Ectodermal cell (in vitro differentiated cells): ENCODE measurements at regions not wholly inside any gene's neighbourhood (a gene's known extent, or its start where the extent isn't known, plus 50 kb on each side); places are given as distances from the start of the nearest gene placed in this dataset.

Experiments used
- H3K27ac ChIP-seq: 2 replicates; pipeline ENCODE4 v1.7.0; 2013; ENCODE audit warnings: mild to moderate bottlenecking, low read depth, low read length; ENCODE audit not compliant: insufficient read depth, poor library complexity, severe bottlenecking
- H3K27me3 ChIP-seq: 2 replicates; pipeline ENCODE4 v1.7.0; 2013; ENCODE audit warnings: mild to moderate bottlenecking, low read length; ENCODE audit not compliant: insufficient read depth, control insufficient read depth, poor library complexity, severe bottlenecking
- H3K36me3 ChIP-seq: one replicate; pipeline ENCODE4 v1.7.0; 2013; ENCODE audit warnings: low read length; ENCODE audit not compliant: control insufficient read depth, insufficient read depth
- H3K4me1 ChIP-seq: one replicate; pipeline ENCODE4 v1.7.0; 2013; ENCODE audit warnings: low read length; ENCODE audit not compliant: control insufficient read depth, insufficient read depth
- H3K4me3 ChIP-seq: 2 replicates; pipeline ENCODE4 v1.7.0; 2013; ENCODE audit warnings: low read depth, low read length, control low read depth; ENCODE audit not compliant: insufficient read depth
- H3K9me3 ChIP-seq: 2 replicates; pipeline ENCODE4 v1.7.0; 2013; ENCODE audit warnings: mild to moderate bottlenecking, low read length, moderate library complexity; ENCODE audit not compliant: control insufficient read depth
- WGBS, 2 experiments: methylation state at CpG; one replicate each; pipeline ENCODE4 v1.1.7; 2013; ENCODE audit warnings: missing lambda C conversion rate in 2 of 2; 5-methylcytosine and 5-hydroxymethylcytosine counted together

GRCh38 chr11:28777126-28777525 lies 668.9 kb downstream of the METTL15 start:
- Histone ChIP-seq H3K36me3 (no peaks in the 10 kb centered on the region), H3K27me3 (no peaks in the 10 kb centered on the region), H3K4me3 (no peak overlapping the region), H3K4me1 (no peaks in the 10 kb centered on the region), H3K27ac (no peak overlapping the region), H3K9me3 (peaks cover 3% of the 10 kb centered on the region)
- WGBS, 2 experiments = 80 to 86% methylated on average over 5 to 6 of the region's 6 CpGs

GRCh38 chr11:28773606-28774005 lies 665.4 kb downstream of the METTL15 start:
- Histone ChIP-seq H3K4me3 (no peak overlapping the region), H3K27me3 (no peaks in the 10 kb centered on the region), H3K9me3 (no peaks in the 10 kb centered on the region), H3K27ac (no peak overlapping the region), H3K4me1 (no peaks in the 10 kb centered on the region), H3K36me3 (no peaks in the 10 kb centered on the region)
- WGBS, 2 experiments = 85 to 97% methylated on average over 1 of the region's 1 CpG

GRCh38 chr11:28770806-28771205 lies 662.6 kb downstream of the METTL15 start:
- H3K9me3 ChIP-seq = no peaks in the 10 kb centered on the region
- H3K4me3 ChIP-seq = no peak overlapping the region
- H3K4me1 ChIP-seq = no peaks in the 10 kb centered on the region
- H3K27me3 ChIP-seq = no peaks in the 10 kb centered on the region
- WGBS, 2 experiments = 86 to 88% methylated on average over 1 of the region's 1 CpG
- H3K36me3 ChIP-seq = no peaks in the 10 kb centered on the region
- H3K27ac ChIP-seq = no peak overlapping the region

- Histone ChIP-seq H3K4me1 (no peaks in the 10 kb centered on the region), H3K27me3 (no peaks in the 10 kb centered on the region), H3K9me3 (no peaks in the 10 kb centered on the region), H3K4me3 (no peak overlapping the region), H3K36me3 (no peaks in the 10 kb centered on the region), H3K27ac (no peak overlapping the region)
- 100% methylated on average over 1 of the region's 1 CpG; no CpG with 5 or more reads in 1 of the 2 experiments for WGBS, 2 experiments
Measured at GRCh38 chr11:28767574-28767973, 659.4 kb downstream of the METTL15 start.

GRCh38 chr11:28763876-28764275 lies 655.7 kb downstream of the METTL15 start:
- Histone ChIP-seq H3K9me3 (no peaks in the 10 kb centered on the region), H3K27ac (no peak overlapping the region), H3K36me3 (no peaks in the 10 kb centered on the region), H3K4me1 (no peaks in the 10 kb centered on the region), H3K4me3 (no peak overlapping the region), H3K27me3 (no peaks in the 10 kb centered on the region)
- WGBS, 2 experiments = 94 to 97% methylated on average over 1 of the region's 1 CpG

GRCh38 chr11:28763151-28763550 lies 655.0 kb downstream of the METTL15 start:
- no peaks in the 10 kb centered on the region for H3K27me3 ChIP-seq
- H3K27ac ChIP-seq = no peak overlapping the region
- H3K4me1 ChIP-seq = no peaks in the 10 kb centered on the region
- H3K4me3 ChIP-seq = no peak overlapping the region
- H3K36me3 ChIP-seq = no peaks in the 10 kb centered on the region
- no peaks in the 10 kb centered on the region for H3K9me3 ChIP-seq
- 82 to 94% methylated on average over 1 of the region's 1 CpG for WGBS, 2 experiments

- Histone ChIP-seq H3K4me1 (no peaks in the 10 kb centered on the region), H3K27me3 (no peaks in the 10 kb centered on the region), H3K9me3 (no peaks in the 10 kb centered on the region), H3K27ac (no peak overlapping the region), H3K36me3 (no peaks in the 10 kb centered on the region), H3K4me3 (no peak overlapping the region)
- 92 to 94% methylated on average over 8 of the region's 8 CpGs for WGBS, 2 experiments
Measured at GRCh38 chr11:28760676-28761390, 652.6 kb downstream of the METTL15 start.

GRCh38 chr11:28759311-28759710 lies 651.1 kb downstream of the METTL15 start:
- Histone ChIP-seq H3K27ac (no peak overlapping the region), H3K4me3 (no peak overlapping the region), H3K4me1 (no peaks in the 10 kb centered on the region), H3K27me3 (no peaks in the 10 kb centered on the region), H3K36me3 (no peaks in the 10 kb centered on the region), H3K9me3 (no peaks in the 10 kb centered on the region)

- WGBS, 2 experiments = 96 to 98% methylated on average over 2 of the region's 5 CpGs
- no peak overlapping the region for H3K27ac ChIP-seq
Measured at GRCh38 chr11:28757725-28758515, 649.7 kb downstream of the METTL15 start.

GRCh38 chr11:28756977-28757376 lies 648.8 kb downstream of the METTL15 start:
- H3K9me3 ChIP-seq = no peaks in the 10 kb centered on the region
- H3K4me1 ChIP-seq = no peaks in the 10 kb centered on the region
- H3K27ac ChIP-seq = no peak overlapping the region
- WGBS, 2 experiments = 83% methylated on average over 1 of the region's 1 CpG; no CpG with 5 or more reads in 1 of the 2 experiments
- no peak overlapping the region for H3K4me3 ChIP-seq
- H3K36me3 ChIP-seq = no peaks in the 10 kb centered on the region
- no peaks in the 10 kb centered on the region for H3K27me3 ChIP-seq

More at GRCh38 chr11:28757725-28758515, 649.7 kb downstream of the METTL15 start:
- no peak overlapping the region for H3K4me3 ChIP-seq
- no peaks in the 10 kb centered on the region for H3K9me3 ChIP-seq
- H3K36me3 ChIP-seq = no peaks in the 10 kb centered on the region
- no peaks in the 10 kb centered on the region for H3K27me3 ChIP-seq
- no peaks in the 10 kb centered on the region for H3K4me1 ChIP-seq
